ENCODE measurements at regions not wholly inside any gene's neighbourhood (a gene's known extent, or its start where the extent isn't known, plus 50 kb on each side); places are given as distances from the start of the nearest gene placed in this dataset.

DNA sequence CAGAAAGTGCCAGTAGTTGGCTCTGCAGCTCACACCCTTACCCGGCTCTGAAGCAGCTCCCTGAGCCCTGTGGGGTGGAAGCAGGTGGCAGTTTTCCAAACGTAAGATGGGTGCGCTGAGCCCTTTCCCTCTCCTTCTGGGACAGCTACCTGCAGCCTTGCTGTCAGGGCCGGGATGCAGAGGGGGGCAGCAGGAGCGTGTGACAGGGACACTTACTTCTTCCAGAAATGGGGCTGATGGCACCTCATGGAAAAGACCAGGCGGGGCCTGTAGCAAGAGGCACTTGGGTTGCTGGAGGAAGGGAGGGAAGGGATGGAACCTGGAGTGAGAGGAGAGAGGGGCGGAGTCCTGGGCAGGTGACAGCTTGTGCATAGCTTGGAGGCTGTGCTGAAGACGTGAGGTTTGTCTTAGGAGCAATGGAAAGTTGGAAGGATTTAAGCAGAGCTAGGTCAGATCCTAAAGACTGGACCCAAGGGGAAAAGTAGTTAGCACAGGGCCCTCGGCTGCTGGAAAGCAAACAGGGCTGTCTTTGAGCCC lies 216.8 kb upstream of the RPL38 start:
- DNase-seq = no peak
- ChIA-PET POLR2A (no interaction called here), CTCF (no interaction called here)
- no peak overlapping the region for H3K4me3 Mint-ChIP-seq
- no peaks in the 10 kb centered on the region for H3K9me3 Mint-ChIP-seq
- H3K27ac Mint-ChIP-seq = no peak overlapping the region
- H3K36me3 Mint-ChIP-seq (ENCODE audit: low read depth) = no peaks in the 10 kb centered on the region
- peaks cover 11% of the 10 kb centered on the region for H3K4me1 Mint-ChIP-seq
- peaks cover 1% of the 10 kb centered on the region for H3K27me3 Mint-ChIP-seq

DNA sequence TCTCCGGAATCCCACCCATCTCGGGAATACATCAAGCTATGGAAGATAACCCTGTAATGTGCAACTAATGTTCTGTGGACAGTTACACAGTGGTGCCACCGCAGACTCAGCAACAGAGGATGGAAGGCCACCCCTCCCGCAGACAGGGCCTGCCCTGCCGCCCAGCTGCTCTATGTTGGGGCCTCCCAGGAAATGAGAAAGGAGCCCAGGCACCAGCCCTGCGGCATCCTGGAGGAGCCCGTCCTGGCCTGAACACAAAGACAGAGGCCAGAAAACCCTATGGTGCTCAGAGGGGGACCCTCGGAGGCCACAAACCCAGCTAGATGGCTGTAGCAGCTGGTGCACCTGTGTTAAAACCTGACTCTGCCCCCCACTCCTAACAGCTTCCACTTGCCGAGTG lies 216.1 kb upstream of the RPL38 start:
- ChIA-PET CTCF (interaction anchor here (1.9 kb wide), 1 partner anchor 11 kb away, joined by 5 read pairs; no protein-coding TSS in a partner anchor), POLR2A (no interaction called here)
- Mint-ChIP-seq H3K4me1 (peaks cover 11% of the 10 kb centered on the region), H3K36me3 (ENCODE audit: low read depth) (no peaks in the 10 kb centered on the region), H3K9me3 (no peaks in the 10 kb centered on the region), H3K27ac (no peak overlapping the region), H3K27me3 (no peaks in the 10 kb centered on the region), H3K4me3 (no peak overlapping the region)
- no peak for DNase-seq

DNA sequence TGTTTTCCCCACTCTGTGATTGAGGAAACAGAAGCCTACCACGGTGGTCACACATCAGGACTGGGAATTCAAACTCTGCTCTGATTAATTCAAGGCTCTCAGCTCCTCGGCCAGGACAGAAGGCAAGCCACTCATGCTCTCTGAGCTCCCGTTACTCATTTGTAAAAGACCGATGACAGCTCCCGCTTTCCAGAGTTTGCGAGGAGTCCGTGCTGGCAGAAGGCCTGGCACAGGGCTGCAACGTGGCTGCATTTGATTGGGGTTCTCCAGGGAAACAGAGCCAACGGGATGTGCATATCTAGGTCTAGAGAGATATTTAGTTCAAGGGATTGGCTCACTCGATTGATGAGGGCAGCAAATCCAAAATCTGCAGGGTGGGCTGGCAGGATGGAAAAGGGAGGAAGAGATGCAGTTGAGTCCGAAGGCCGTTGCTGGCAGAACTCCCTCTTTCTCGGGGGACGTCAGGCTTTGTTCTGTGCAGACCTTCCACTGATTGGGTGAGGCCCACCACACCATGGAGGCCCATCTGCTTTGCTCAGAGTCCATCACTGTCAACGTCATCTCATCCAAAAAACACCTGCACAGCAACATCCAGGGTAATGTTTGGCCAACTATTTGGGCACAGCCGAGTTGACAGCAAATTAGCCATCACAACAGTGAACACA lies 215.5 kb upstream of the RPL38 start:
- H3K27me3 Mint-ChIP-seq = no peaks in the 10 kb centered on the region
- DNase-seq = no peak
- no peak overlapping the region for H3K27ac Mint-ChIP-seq
- CTCF ChIA-PET = interaction anchor here (1.9 kb wide), 1 partner anchor 11 kb away, joined by 5 read pairs; no protein-coding TSS in a partner anchor
- POLR2A ChIA-PET = no interaction called here
- H3K9me3 Mint-ChIP-seq = no peaks in the 10 kb centered on the region
- no peaks in the 10 kb centered on the region for H3K36me3 Mint-ChIP-seq (ENCODE audit: low read depth)
- H3K4me3 Mint-ChIP-seq = no peak overlapping the region
- H3K4me1 Mint-ChIP-seq = peaks cover 7% of the 10 kb centered on the region

DNA sequence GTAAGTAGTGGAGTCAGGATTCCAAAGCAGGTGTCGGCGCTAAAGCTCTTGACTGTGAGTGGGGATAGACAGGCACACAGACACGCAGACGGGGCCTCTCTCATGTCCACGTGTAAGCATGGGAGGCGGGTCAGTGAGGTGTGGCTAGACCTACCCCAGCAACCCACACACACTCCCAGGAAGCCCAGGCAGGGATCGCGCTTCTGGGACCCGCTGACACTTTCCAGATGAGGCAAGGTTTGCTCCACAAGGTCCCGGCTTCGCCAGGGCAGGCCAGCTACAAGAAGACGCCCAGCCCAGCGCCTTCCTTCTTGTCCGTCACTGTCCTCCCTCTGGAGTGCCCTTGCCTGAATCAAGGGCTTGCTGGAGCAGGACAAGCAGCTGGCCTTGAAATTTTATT lies 213.8 kb upstream of the RPL38 start:
- Mint-ChIP-seq H3K27ac (no peak overlapping the region), H3K4me3 (no peak overlapping the region), H3K27me3 (no peaks in the 10 kb centered on the region), H3K4me1 (peaks cover 5% of the 10 kb centered on the region), H3K9me3 (no peaks in the 10 kb centered on the region), H3K36me3 (ENCODE audit: low read depth) (no peaks in the 10 kb centered on the region)
- ChIA-PET POLR2A (no interaction called here), CTCF (no interaction called here)
- no peak for DNase-seq

DNA sequence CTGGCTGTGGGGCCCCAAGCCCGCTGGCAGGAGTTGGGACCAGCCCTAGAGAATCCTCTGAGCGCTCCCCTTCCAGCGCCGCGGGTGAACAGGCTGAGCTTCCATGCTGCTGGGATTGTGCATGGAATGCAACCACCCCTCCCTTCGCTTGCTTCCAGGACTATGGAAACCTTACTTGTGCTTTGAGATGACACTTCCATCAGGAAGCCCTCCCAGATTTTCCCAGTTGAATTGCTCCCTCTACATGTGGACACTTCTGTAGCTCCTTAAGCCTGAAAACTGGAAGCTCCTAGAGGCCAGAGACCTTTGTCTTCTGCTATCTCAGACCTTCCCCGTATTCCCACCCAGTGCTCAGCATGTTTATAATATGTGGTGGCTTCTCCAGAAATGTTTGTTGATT lies 213.2 kb upstream of the RPL38 start:
- no peak overlapping the region for H3K4me3 Mint-ChIP-seq
- POLR2A ChIA-PET = no interaction called here
- H3K27ac Mint-ChIP-seq = no peak overlapping the region
- no peaks in the 10 kb centered on the region for H3K9me3 Mint-ChIP-seq
- DNase-seq = no peak
- CTCF ChIA-PET = no interaction called here
- no peaks in the 10 kb centered on the region for H3K4me1 Mint-ChIP-seq
- H3K27me3 Mint-ChIP-seq = no peaks in the 10 kb centered on the region
- no peaks in the 10 kb centered on the region for H3K36me3 Mint-ChIP-seq (ENCODE audit: low read depth)

DNA sequence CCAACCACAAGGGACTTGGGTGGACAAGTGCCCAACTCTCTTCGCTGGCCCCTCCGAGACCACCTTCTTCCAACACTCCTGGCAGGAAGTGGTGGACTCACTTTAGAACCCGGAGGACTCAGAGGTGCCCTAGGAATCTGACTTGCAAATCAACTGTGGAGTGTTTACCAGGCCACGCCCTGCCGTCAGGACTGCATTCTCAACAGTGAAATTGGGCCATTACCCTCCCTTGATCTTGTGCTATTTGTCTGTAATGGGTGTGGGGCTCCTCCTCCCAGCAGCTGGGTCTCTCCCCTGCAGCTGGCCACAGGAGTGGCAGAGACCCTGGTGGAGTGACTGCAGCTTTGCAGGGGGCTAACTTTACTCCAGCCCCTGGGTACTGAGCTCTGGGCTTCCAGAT lies 212.2 kb upstream of the RPL38 start:
- no peak overlapping the region for H3K27ac Mint-ChIP-seq
- no peak for DNase-seq
- H3K4me1 Mint-ChIP-seq = no peaks in the 10 kb centered on the region
- no peak overlapping the region for H3K4me3 Mint-ChIP-seq
- H3K27me3 Mint-ChIP-seq = no peaks in the 10 kb centered on the region
- ChIA-PET CTCF (no interaction called here), POLR2A (no interaction called here)
- no peaks in the 10 kb centered on the region for H3K9me3 Mint-ChIP-seq
- no peaks in the 10 kb centered on the region for H3K36me3 Mint-ChIP-seq (ENCODE audit: low read depth)

DNA sequence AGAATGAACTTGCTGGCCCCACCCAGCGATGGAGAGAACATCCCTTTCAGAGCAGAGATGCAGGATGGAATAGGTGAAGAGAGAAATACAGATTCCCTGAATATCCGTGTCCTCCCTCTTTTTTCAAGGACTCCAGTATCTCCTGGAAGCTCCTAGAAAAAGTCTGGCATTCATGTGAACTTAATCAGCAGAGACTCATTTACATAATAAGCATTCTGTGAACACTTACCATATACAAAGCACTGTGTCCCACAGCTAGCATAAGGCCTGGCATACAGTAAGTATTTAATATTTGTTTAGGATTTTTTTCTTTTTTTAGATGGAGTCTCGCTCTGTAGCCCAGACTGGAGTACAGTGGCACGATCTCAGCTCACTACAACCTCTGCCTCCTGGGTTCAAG lies 208.5 kb upstream of the RPL38 start:
- Mint-ChIP-seq H3K36me3 (ENCODE audit: low read depth) (no peaks in the 10 kb centered on the region), H3K4me1 (peaks cover 2% of the 10 kb centered on the region), H3K27me3 (peaks cover 11% of the 10 kb centered on the region), H3K27ac (no peak overlapping the region), H3K9me3 (no peaks in the 10 kb centered on the region), H3K4me3 (no peak overlapping the region)
- DNase-seq = no peak
- ChIA-PET POLR2A (no interaction called here), CTCF (no interaction called here)

DNA sequence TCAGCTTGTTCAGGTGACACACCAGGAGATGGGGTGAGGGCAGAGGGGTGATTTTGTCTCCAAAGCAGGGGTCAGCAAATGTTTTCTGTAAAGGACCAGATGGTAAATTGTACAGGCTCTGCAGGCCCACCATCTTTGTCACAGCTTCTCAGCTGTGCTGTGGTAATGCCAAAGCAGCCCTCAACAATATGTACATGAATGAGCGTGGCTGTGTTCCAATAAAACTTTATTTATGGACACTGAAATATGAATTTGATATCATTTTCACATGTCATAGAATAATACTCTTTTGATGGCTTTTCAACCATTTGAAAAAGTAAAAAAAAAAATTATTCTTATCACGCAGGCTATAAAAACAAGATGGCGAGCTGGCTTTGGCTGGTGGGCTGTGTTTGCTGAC lies 206.4 kb upstream of the RPL38 start:
- Mint-ChIP-seq H3K4me1 (peaks cover 2% of the 10 kb centered on the region), H3K4me3 (no peak overlapping the region), H3K9me3 (no peaks in the 10 kb centered on the region), H3K36me3 (ENCODE audit: low read depth) (no peaks in the 10 kb centered on the region), H3K27me3 (peaks cover 11% of the 10 kb centered on the region), H3K27ac (no peak overlapping the region)
- no peak for DNase-seq
- CTCF ChIA-PET = no interaction called here
- POLR2A ChIA-PET = no interaction called here

DNA sequence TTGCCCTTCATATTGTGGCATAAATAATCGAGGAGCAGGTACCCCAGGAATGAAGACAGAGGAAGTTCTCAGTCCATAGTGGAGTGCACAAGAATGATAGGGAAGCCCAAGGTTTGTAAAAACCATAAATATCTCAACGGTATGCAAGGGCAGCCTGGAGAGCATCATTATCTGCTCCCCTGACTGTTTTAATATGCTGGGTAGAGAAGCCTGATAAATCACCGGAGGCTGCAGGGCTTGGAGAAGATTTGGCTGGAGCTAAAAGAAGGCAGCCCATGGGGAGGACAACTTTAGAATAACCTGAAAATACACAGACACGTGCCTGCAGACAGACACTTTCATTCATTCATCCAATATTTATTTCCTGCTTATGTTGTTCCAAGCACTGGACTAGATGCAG lies 205.2 kb upstream of the RPL38 start:
- peaks cover 15% of the 10 kb centered on the region for H3K27me3 Mint-ChIP-seq
- DNase-seq = no peak
- CTCF ChIA-PET = interaction anchor here (1.0 to 2.2 kb wide), 3 partner anchors 10 to 568 kb away, joined by 3 to 5 read pairs (median 5); no protein-coding TSS in a partner anchor
- H3K4me3 Mint-ChIP-seq = no peak overlapping the region
- peaks cover 2% of the 10 kb centered on the region for H3K4me1 Mint-ChIP-seq
- H3K27ac Mint-ChIP-seq = no peak overlapping the region
- H3K9me3 Mint-ChIP-seq = no peaks in the 10 kb centered on the region
- no peaks in the 10 kb centered on the region for H3K36me3 Mint-ChIP-seq (ENCODE audit: low read depth)
- POLR2A ChIA-PET = interaction anchor here (0.6 kb wide), 1 partner anchor 421 kb away, joined by 3 read pairs; no protein-coding TSS in a partner anchor

DNA sequence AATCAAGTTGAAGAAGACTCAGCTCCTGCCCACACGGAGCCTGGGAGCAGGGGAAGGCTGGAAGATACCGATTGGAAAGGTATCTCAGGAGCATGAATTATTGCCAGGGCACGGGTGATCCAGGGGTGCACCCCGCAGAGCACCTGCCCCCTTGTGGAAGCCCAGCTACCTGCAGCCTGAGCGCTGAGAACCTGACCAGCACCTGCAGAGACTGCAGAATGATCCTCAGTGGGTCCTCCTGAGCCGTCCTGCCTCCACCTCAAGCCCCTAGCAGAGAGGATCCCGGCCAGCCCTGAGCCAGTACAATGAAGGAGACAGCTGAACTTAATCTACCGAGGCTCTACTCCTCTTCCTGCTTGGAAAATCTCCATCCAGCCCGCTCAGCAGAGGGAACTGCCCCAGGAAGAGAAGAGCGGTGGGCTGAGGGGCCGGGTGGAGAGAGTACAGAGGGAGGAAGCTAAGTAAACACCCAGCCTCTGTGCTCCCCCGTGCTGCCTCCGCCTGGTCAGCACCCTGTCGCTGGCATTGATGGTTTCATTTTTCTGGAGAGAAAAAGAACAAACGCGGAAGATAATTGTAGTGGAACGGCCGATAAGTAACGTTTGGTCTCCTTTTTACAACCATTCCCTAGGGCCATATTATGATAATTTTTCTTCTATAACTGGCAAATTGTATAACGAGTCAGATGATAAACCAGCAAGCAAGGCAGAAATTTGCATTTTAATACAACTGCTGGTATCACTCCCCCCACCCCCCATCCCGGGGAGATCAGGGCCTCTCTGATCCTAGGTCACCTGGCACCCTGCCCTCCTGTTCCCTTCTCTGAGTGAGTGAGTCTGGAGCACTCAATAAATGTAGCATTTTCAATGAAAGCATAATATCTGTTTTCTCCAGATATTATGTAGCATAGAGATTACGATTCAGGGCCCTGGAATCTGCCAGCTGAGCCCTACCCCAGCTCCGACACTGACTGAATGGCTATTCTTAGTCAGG lies 204.5 kb upstream of the RPL38 start:
- POLR2A ChIA-PET = interaction anchor here (0.6 kb wide), 1 partner anchor 422 kb away, joined by 3 read pairs; no protein-coding TSS in a partner anchor
- Mint-ChIP-seq H3K27ac (no peak overlapping the region), H3K36me3 (ENCODE audit: low read depth) (no peaks in the 10 kb centered on the region), H3K4me3 (no peak overlapping the region), H3K9me3 (no peaks in the 10 kb centered on the region), H3K4me1 (peaks cover 2% of the 10 kb centered on the region), H3K27me3 (peaks cover 18% of the 10 kb centered on the region)
- CTCF ChIA-PET = interaction anchor here (1.0 to 2.2 kb wide), 4 partner anchors 9 to 569 kb away, joined by 3 to 5 read pairs (median 4); no protein-coding TSS in a partner anchor
- DNase-seq = peak; percentile 73

DNA sequence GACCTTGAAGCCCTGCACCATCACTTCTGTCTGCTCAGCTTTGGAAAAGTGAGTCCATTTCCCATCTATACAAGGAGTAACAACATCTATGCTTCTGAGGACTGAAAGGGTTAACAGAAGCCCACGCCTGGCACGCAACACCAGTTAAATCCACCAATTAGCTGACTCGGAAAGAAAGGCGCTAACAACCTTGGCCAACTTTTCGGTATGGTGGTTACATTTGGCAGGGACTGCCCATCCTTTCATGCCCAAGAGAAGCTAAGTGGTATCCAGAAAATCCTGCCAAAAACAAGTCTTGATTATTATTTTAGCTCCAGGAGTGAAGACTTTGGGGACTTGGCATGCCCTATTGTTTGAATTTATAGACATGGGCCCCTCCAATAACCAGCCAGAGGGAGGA lies 202.3 kb upstream of the RPL38 start:
- Mint-ChIP-seq H3K9me3 (no peaks in the 10 kb centered on the region), H3K4me1 (peaks cover 6% of the 10 kb centered on the region), H3K27me3 (peaks cover 25% of the 10 kb centered on the region), H3K4me3 (no peak overlapping the region), H3K27ac (no peak overlapping the region), H3K36me3 (ENCODE audit: low read depth) (no peaks in the 10 kb centered on the region)
- ChIA-PET POLR2A (no interaction called here), CTCF (no interaction called here)
- DNase-seq = no peak

DNA sequence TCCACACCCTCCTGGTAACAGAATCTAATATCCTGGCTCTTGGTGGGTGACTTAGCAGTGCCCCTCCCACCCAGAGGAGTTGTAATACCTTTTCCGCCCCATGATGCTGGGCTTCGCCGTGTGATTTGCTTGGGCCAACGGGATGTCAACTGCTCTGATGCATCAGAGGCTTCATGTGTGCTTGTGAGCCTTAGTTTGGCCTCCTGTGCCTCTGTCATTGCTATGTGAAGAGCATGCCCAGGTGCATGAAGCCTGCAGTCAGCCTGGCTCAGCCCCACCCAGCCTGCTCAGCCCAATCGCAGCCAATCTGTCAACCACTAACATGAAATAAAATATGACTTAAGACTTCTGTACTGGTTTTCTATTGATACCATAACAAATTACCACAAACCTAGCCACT lies 201.2 kb upstream of the RPL38 start:
- ChIA-PET CTCF (no interaction called here), POLR2A (no interaction called here)
- Mint-ChIP-seq H3K27ac (no peak overlapping the region), H3K27me3 (peaks cover 25% of the 10 kb centered on the region), H3K4me3 (no peak overlapping the region), H3K9me3 (no peaks in the 10 kb centered on the region), H3K4me1 (peaks cover 6% of the 10 kb centered on the region), H3K36me3 (ENCODE audit: low read depth) (no peaks in the 10 kb centered on the region)
- DNase-seq = no peak

DNA sequence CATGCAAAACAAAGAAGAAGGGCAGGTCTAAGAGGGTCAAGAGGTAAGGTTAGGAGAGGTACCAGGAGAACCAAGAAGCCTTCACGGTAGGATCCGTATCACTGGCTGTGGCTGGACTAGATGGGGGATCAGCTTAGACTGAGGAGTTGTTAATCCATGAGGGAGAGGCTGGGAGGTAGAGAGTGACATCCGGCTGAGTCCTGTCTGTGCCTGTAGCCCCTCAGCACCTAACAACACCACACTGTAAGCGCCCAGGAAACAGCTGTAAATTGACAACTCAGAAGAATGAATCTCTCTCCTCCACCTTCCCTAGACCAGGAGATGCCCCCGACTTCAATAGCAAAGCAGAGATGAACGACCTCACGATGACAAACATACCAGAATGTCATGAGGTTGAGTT lies 199.4 kb upstream of the RPL38 start:
- H3K36me3 Mint-ChIP-seq (ENCODE audit: low read depth) = no peaks in the 10 kb centered on the region
- no peaks in the 10 kb centered on the region for H3K9me3 Mint-ChIP-seq
- H3K27ac Mint-ChIP-seq = no peak overlapping the region
- peaks cover 20% of the 10 kb centered on the region for H3K27me3 Mint-ChIP-seq
- ChIA-PET POLR2A (no interaction called here), CTCF (no interaction called here)
- H3K4me1 Mint-ChIP-seq = peaks cover 13% of the 10 kb centered on the region
- DNase-seq = no peak
- H3K4me3 Mint-ChIP-seq = no peak overlapping the region
